SU-DHL-6 (cell line): ENCODE measurements at regions not wholly inside any gene's neighbourhood (a gene's known extent, or its start where the extent isn't known, plus 50 kb on each side); places are given as distances from the start of the nearest gene placed in this dataset.

Source experiments
- H2AFZ ChIP-seq: fragments of 200-600 bp; sonication (generic); 2 replicates; pipeline ENCODE4 v1.6.1; 2014; ENCODE audit warnings: low read depth, mild to moderate bottlenecking, moderate library complexity, mixed read lengths, antibody characterized with exemption, low read length; ENCODE audit not compliant: severe bottlenecking
- H3F3A ChIP-seq: fragments of 200-600 bp; shearing (Covaris generic); 2 replicates; pipeline ENCODE4 v1.6.0; 2016; ENCODE audit warnings: antibody characterized with exemption, mild to moderate bottlenecking; ENCODE audit not compliant: insufficient read depth
- H3K27ac ChIP-seq: fragments of 200-600 bp; sonication (generic); 2 replicates; pipeline ENCODE4 v1.5.1; 2016; ENCODE audit warnings: low read depth, mild to moderate bottlenecking, low read length, moderate library complexity, mixed read lengths
- H3K27me3 ChIP-seq: fragments of 200-600 bp; sonication (generic), shearing (Covaris generic); 2 replicates; pipeline ENCODE4 v1.6.0; 2014; ENCODE audit warnings: mild to moderate bottlenecking, low read length
- H3K36me3 ChIP-seq: fragments of 200-600 bp; sonication (generic); 2 replicates; pipeline ENCODE4 v1.6.1; 2014; ENCODE audit warnings: mild to moderate bottlenecking, low read length, mixed read lengths
- H3K4me2 ChIP-seq: fragments of 300-600, 200-600 bp; shearing (Covaris generic), sonication (generic); 2 replicates; pipeline ENCODE4 v1.6.0; 2014; ENCODE audit warnings: low read length, low read depth, mild to moderate bottlenecking; ENCODE audit not compliant: poor library complexity, severe bottlenecking
- H3K4me3 ChIP-seq: fragments of 200-600 bp; sonication (generic); 2 replicates; pipeline ENCODE4 v1.5.1; 2014; ENCODE audit warnings: antibody characterized with exemption, low read length, mild to moderate bottlenecking, mixed read lengths; ENCODE audit not compliant: insufficient read depth, poor library complexity, severe bottlenecking
- H3K79me2 ChIP-seq: fragments of 200-600 bp; sonication (generic); 2 replicates; pipeline ENCODE4 v1.6.1; 2014; ENCODE audit warnings: mild to moderate bottlenecking, low read length, moderate library complexity; ENCODE audit not compliant: insufficient read depth
- H3K9ac ChIP-seq: fragments of 200-600 bp; sonication (generic); 2 replicates; pipeline ENCODE4 v1.7.0; 2014; ENCODE audit warnings: mild to moderate bottlenecking, low read length
- H3K9me2 ChIP-seq: fragments of 200-600 bp; sonication (generic); replicated peaks from 2 replicates; pipeline ENCODE4 v1.6.1; 2014; ENCODE audit warnings: low read length; ENCODE audit not compliant: insufficient read depth
- H3K9me3 ChIP-seq: fragments of 200-600 bp; sonication (generic); 2 replicates; pipeline ENCODE4 v1.6.1; 2014; ENCODE audit warnings: low read length, mixed read lengths; ENCODE audit not compliant: insufficient read depth
- H4K20me1 ChIP-seq: fragments of 200-600 bp; sonication (generic); 2 replicates; pipeline ENCODE4 v1.6.1; 2014; ENCODE audit warnings: low read depth, mild to moderate bottlenecking, antibody characterized with exemption, low read length, moderate library complexity, mixed read lengths
- EZH2phosphoT487 ChIP-seq: fragments of 200-600 bp; sonication (generic), shearing (Covaris generic); conservative IDR thresholded peaks from 2 replicates; pipeline ENCODE4 v1.6.1; 2018; ENCODE audit warnings: mild to moderate bottlenecking, antibody characterized with exemption, low read length, moderate library complexity, mixed read lengths
- TF ChIP-seq, protein P1 (sequence below): fragments of 200-600 bp; sonication (generic); IDR thresholded peaks from one replicate; pipeline ENCODE4 v1.5.1; 2017; ENCODE audit warnings: antibody characterized with exemption, mild to moderate bottlenecking, low read length, moderate library complexity; ENCODE audit not compliant: insufficient read depth, poor library complexity, severe bottlenecking

DNA sequence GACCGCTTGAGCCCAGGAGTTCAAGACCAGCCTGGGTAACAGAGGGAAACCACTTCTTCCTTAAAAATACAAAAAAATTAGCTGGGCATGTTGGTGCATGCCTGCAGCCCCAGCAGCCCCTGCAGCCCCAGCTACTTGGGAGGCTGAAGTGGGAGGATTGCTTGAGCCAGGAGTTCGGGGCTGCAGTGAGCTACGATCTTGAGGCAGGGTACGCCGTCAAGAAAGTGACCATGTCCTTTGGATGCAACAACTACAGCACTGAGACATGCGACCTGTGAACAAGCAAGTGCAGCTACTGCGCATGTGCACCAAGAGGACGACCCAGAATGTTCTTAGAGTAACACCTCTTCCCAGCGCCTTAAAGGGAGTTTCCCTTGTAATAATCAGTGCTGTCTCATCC, 66.6 kb upstream of the ZNF479 start:
- no peaks in the 10 kb centered on the region for H3K79me2 ChIP-seq
- H2AFZ ChIP-seq, result no peak overlapping the region
- no peaks in the 10 kb centered on the region for H3K9me2 ChIP-seq
- no peaks in the 10 kb centered on the region for H4K20me1 ChIP-seq
- no peaks in the 10 kb centered on the region for H3K27me3 ChIP-seq
- H3K9me3 ChIP-seq, result peaks cover 6% of the 10 kb centered on the region; the same call in 1 of the 2 replicates
- H3K4me3 ChIP-seq, result no peak overlapping the region
- no peak for TF ChIP-seq EZH2phosphoT487
- TF ChIP-seq, protein P1, sequence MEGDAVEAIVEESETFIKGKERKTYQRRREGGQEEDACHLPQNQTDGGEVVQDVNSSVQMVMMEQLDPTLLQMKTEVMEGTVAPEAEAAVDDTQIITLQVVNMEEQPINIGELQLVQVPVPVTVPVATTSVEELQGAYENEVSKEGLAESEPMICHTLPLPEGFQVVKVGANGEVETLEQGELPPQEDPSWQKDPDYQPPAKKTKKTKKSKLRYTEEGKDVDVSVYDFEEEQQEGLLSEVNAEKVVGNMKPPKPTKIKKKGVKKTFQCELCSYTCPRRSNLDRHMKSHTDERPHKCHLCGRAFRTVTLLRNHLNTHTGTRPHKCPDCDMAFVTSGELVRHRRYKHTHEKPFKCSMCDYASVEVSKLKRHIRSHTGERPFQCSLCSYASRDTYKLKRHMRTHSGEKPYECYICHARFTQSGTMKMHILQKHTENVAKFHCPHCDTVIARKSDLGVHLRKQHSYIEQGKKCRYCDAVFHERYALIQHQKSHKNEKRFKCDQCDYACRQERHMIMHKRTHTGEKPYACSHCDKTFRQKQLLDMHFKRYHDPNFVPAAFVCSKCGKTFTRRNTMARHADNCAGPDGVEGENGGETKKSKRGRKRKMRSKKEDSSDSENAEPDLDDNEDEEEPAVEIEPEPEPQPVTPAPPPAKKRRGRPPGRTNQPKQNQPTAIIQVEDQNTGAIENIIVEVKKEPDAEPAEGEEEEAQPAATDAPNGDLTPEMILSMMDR, result no peak
- no peak overlapping the region for H3K4me2 ChIP-seq
- no peak overlapping the region for H3K9ac ChIP-seq
- no peaks in the 10 kb centered on the region for H3K36me3 ChIP-seq
- no peaks in the 10 kb centered on the region for H3F3A ChIP-seq
- no peak overlapping the region for H3K27ac ChIP-seq

DNA sequence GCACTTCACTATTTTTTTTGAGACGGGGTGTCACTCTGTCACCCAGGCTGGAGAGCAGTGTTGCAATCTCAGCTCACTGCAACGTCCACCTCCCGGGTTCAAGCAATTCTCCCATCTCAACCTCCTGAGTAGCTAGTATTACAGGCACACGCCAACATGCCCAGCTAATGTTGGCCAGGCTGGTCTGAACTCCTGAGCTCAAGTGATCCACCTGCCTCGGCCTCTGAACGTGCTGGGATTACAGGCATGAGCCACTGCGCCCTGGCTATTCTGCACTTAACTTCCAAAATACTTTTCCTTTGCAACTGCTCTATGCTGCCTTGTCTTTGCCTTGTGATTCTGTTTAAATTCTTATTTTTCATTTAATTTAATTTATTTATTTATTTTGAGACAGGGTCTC, 67.0 kb upstream of the ZNF479 start:
- Histone ChIP-seq H4K20me1 (no peaks in the 10 kb centered on the region), H3K9me3 (peaks cover 6% of the 10 kb centered on the region; the same call in 1 of the 2 replicates), H3K27me3 (no peaks in the 10 kb centered on the region), H3F3A (no peaks in the 10 kb centered on the region), H3K4me3 (no peak overlapping the region), H3K79me2 (no peaks in the 10 kb centered on the region), H3K4me2 (no peak overlapping the region), H3K27ac (no peak overlapping the region), H3K36me3 (no peaks in the 10 kb centered on the region), H3K9ac (no peak overlapping the region), H3K9me2 (no peaks in the 10 kb centered on the region), H2AFZ (no peak overlapping the region)
- no peak for TF ChIP-seq EZH2phosphoT487
- TF ChIP-seq, protein P1, result no peak

DNA sequence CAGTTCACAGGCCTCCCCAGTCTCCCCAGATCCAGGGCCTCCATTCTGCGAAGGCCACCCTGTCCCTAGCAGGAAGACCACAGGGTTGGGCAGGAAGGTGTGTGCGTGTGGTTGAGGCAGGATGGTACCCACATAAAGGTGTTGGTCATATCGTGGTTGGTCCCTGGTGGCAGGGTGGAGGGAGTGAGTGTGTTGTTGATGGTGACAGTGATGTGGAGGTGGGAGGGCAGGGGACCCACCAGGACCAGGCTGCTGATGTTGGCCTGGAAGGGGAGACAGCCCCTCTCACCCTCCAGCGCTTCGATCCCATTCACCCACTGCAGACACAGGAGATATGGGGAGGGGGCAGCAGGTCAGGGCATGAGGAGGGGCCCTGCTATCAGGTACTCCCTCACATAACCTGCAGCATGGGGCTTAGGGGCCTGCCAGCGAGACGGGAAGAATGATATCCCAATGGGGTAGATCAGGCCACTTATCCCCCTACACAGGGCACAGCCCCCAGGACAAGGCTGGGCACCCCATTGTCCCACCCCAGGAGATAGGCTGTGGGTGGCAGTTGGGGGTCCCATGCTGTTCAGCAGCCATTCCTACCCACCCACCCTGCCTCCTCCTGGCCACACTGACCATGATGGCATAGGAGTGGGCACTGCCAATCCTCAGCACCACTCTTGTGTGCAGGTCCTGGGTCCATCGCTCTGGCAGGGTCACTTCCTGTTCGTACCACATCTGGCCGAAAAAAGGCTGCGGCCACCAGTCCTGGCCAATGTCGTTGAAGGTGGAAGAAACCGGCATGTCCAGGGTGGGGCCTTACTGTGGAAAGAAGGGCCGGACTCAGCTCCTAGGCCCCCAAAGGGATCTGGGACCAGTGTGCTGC, 69.0 kb upstream of the ZNF479 start:
- H3K4me3 ChIP-seq, result no peak overlapping the region
- no peaks in the 10 kb centered on the region for H3K9me2 ChIP-seq
- H4K20me1 ChIP-seq, result no peaks in the 10 kb centered on the region
- no peak overlapping the region for H3K9ac ChIP-seq
- no peak overlapping the region for H3K27ac ChIP-seq
- no peaks in the 10 kb centered on the region for H3K36me3 ChIP-seq
- no peak overlapping the region for H2AFZ ChIP-seq
- TF ChIP-seq, protein P1, result no peak
- TF ChIP-seq EZH2phosphoT487, result no peak
- no peaks in the 10 kb centered on the region for H3K79me2 ChIP-seq
- H3K9me3 ChIP-seq, result peaks cover 6% of the 10 kb centered on the region; the same call in 1 of the 2 replicates
- H3K4me2 ChIP-seq, result no peak overlapping the region
- no peaks in the 10 kb centered on the region for H3K27me3 ChIP-seq
- H3F3A ChIP-seq, result no peaks in the 10 kb centered on the region
